ENCODE measurements at regions not wholly inside any gene's neighbourhood (a gene's known extent, or its start where the extent isn't known, plus 50 kb on each side); places are given as distances from the start of the nearest gene placed in this dataset.
"Not testable (repeated sequence)": the region's sequence is repeated elsewhere in the genome, so short reads cannot be mapped to it uniquely, and the experiment has no call there.

DNA sequence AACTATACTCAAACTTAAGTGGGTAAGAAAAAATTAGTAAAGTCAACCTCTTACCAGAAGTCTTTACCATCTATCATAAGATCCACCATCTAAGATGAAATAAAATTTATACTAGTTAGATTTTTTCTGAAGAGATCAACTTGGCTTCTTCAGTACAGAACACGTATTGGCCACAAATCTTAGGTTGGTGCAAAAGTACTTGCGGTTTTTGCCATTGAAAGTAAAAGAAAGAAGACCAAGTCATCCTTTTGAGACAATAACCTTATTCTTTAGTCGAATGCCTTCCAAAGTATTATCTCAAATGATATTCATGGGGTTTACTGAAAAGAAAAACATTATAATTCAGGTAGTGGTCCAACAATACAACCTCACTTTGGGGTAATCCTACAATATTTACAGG is 292.6 kb upstream of the PTCHD4 start:
- no peak overlapping the region for H3K27ac ChIP-seq
- TF ChIP-seq, protein P1, sequence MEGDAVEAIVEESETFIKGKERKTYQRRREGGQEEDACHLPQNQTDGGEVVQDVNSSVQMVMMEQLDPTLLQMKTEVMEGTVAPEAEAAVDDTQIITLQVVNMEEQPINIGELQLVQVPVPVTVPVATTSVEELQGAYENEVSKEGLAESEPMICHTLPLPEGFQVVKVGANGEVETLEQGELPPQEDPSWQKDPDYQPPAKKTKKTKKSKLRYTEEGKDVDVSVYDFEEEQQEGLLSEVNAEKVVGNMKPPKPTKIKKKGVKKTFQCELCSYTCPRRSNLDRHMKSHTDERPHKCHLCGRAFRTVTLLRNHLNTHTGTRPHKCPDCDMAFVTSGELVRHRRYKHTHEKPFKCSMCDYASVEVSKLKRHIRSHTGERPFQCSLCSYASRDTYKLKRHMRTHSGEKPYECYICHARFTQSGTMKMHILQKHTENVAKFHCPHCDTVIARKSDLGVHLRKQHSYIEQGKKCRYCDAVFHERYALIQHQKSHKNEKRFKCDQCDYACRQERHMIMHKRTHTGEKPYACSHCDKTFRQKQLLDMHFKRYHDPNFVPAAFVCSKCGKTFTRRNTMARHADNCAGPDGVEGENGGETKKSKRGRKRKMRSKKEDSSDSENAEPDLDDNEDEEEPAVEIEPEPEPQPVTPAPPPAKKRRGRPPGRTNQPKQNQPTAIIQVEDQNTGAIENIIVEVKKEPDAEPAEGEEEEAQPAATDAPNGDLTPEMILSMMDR (IDR thresholded peaks at IDR 0.05), result no peak
- no peak for TF ChIP-seq ZFX (IDR thresholded peaks at IDR 0.05; ENCODE audit: borderline replicate concordance)

DNA sequence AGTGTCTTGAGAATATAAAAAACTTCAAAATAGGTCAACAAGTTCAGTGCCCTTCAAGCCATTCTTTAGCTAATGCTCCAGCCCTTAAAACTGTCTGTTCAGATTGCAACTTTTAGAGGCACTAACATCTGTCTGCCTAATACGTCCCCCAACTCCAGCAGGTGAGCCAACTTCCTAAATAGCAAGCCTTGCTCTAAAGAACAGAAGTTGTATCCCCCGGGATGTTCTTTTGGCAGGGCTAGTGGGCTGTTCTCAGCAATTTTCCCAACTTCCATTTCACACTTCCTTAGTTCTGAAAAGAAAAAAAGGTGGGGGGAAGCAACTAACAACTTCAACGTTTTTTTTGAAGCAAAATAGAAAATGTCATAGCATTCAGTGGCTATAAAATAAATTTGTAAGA is 290.0 kb upstream of the PTCHD4 start:
- TF ChIP-seq, protein P1 (IDR thresholded peaks at IDR 0.05), result no peak
- TF ChIP-seq ZFX (IDR thresholded peaks at IDR 0.05; ENCODE audit: borderline replicate concordance), result no peak
- H3K27ac ChIP-seq, result no peak overlapping the region

DNA sequence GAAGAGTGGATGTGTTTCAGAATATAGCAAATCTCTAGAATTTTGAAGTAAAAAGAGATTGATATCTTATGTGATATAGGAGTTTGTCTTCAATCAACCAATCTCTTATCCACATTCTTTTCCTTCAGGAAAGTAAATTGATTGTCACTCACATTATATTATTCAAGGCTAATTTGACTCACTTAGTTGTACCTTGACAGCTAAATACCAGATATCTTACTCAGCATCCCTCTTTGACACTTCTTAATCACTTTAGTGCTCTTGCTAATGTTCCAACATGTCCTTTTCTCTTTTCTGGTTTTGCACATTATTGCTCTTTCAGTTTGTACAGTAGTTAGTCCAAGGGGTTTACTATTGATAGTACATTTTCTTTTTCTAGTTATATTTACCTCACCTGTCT is 286.9 kb upstream of the PTCHD4 start:
- H3K27ac ChIP-seq, result no peak overlapping the region
- no peak for TF ChIP-seq ZFX (IDR thresholded peaks at IDR 0.05; ENCODE audit: borderline replicate concordance)

DNA sequence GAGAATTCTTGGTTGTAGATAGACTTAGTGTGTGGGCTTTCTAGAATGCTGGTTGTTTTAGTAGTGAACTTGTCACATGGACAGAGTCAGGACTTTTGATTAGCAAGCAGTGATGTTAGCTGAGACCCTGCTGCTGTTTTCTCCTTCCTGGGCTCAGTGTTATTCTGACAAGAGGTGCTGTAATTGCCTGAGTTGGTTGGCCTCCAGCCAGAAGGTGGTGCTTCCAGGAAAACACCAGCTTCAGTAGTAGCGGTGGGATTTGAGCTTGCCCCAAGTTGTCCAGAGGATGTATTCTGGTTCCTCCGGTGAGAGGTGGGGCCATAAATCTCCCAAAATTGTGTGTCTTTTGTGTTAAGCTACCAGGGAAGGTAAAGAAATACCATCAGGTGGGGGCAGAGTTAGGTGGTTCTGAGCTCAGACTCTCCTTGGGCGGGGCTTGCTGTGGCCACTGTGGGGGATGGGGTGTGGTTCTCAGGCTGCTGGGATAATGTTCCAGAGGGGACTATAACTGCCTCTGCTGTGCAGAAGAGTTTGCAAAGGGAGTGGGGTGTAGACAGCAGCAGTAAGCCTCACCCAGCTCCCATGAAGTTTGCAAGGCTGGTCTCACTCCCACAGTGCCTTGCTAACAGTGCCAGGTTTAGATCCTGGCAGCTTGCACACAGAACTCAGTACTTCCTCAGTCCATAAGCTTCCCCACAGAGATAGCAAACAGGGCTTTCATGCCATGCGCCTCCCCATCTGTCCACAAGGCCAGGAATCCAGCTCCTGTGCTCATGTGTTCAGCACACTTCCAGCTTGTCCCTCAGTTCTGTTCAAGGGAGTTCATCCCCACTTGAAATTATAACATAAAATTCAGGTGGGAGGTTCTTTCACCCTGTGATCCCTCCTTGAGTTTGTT is 278.4 kb upstream of the PTCHD4 start:
- H3K27ac ChIP-seq, result no peak overlapping the region
- no peak for TF ChIP-seq ZFX (IDR thresholded peaks at IDR 0.05; ENCODE audit: borderline replicate concordance)
- TF ChIP-seq, protein P1 (IDR thresholded peaks at IDR 0.05), result no peak

DNA sequence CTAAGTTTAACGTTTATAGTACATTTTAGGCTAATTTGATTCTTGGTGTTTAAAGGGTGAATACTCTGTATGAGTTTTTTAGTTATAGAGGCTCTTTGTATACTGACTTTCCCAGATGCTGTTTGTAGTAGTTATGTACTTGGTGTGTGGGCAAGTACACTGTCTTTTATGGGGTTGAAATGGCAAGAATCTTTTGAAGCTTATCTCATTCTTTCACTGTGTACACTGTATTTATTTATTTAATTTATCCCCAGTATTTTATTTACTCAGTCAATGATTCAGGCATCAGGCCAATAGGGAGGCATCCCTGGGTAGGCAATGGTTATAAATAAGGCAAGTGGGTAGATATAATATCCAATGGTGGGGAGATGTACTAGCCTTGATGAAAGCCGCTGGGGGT is 277.0 kb upstream of the PTCHD4 start:
- H3K27ac ChIP-seq, result no peak overlapping the region
- no peak for TF ChIP-seq ZFX (IDR thresholded peaks at IDR 0.05; ENCODE audit: borderline replicate concordance)
- TF ChIP-seq, protein P1 (IDR thresholded peaks at IDR 0.05), result no peak

DNA sequence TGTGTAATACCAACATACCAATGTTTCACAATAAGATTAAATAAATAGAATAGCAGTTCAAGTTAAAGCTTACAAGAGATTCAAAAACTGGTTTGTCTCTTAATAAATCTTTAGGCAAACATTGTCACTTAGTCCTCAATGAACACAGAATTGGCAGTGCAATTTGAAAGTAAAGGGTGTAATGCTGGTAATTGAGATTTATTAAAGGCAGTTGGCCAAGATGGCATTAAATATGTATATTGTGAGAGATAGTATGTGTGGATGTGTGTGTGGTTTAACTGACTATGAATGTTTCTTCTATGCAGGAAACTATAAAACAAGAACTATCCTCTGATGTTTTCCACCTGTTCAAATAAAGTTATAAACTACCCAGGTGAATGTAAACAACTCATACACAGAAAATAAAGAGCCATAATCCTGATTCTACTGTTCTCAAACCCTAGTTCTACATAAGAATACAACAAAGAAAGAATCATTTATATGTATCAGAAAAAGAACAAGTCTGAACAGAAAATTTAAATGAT is 267.9 kb upstream of the PTCHD4 start:
- H3K27ac ChIP-seq, result no peak overlapping the region
- TF ChIP-seq, protein P1 (IDR thresholded peaks at IDR 0.05), result no peak
- TF ChIP-seq ZFX (IDR thresholded peaks at IDR 0.05; ENCODE audit: borderline replicate concordance), result no peak

DNA sequence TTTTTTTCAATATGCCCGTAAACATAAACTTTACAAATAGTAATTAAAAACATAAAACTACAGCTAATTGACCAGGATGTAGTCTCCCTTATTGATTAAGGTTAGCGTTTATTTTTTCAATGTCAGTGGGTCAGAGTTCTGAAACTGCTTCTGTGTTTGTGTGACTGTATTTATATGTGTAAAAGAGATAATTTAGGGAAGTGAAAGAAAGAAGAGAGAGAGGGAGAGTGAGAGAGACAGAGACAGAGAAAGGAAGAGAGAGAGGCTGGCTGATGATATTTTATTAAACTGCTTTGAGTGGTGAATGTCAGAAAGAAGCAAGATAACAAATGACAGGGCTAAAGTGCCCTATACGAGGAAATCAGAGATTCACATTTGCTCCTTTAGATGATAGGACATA is 266.1 kb upstream of the PTCHD4 start:
- H3K27ac ChIP-seq, result no peak overlapping the region
- no peak for TF ChIP-seq ZFX (IDR thresholded peaks at IDR 0.05; ENCODE audit: borderline replicate concordance)
- TF ChIP-seq, protein P1 (IDR thresholded peaks at IDR 0.05), result no peak

DNA sequence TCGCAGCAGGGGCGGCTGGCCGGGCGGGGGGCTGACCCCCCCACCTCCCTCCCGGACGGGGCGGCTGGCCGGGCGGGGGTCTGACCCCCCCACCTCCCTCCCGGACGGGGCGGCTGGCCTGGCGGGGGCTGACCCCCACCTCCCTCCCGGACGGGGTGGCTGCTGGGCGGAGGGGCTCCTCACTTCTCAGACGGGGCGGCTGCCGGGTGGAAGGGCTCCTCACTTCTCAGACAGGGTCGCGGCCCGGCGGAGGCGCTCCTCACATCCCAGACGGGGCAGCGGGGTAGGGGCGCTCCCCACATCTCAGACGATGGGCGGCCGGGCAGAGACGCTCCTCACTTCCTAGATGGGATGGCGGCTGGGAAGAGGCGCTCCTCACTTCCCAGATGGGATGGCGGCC is 260.2 kb upstream of the PTCHD4 start:
- not testable (repeated sequence) for H3K27ac ChIP-seq
